ACHN (cell line): ENCODE measurements at regions not wholly inside any gene's neighbourhood (a gene's known extent, or its start where the extent isn't known, plus 50 kb on each side); places are given as distances from the start of the nearest gene placed in this dataset.
"Not testable (repeated sequence)": the region's sequence is repeated elsewhere in the genome, so short reads cannot be mapped to it uniquely, and the experiment has no call there.

Experiments
- DNase-seq: peaks from one replicate; pipeline ENCODE4 v3.0.0-alpha.2; 2015
- in situ Hi-C: cut with HindIII; loops from 2 replicates; pipeline ENCODE4 v1.10.0; 2017; ENCODE audit warnings: low sequenced_read_pairs, low pct_ligation_motif_present, low pct_unique_long_range_greater_than_20kb

- DNase-seq, in situ Hi-C loops: not testable (repeated sequence)
Observed at GRCh38 chr2:181737302-181737701, 57.0 kb upstream of the NEUROD1 start.

DNA sequence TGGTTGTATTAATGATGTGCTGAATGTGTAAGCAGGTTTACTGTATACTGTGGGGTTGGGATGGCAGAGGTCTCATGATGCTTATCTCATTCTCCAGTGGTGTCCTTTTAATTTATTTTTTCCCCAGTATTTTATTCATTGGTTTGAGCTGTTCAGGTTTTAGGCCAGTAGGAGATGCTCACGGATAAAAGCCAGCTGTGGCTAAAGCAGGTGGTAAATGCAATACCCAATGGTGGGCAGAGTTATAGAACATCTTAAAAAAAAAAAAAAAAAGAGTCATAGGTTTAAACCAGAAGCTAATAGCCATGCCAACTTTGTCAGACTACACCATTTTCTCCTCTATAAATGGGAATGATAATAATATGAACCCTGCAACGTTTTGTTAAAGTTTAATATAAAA lies 57.8 kb upstream of the NEUROD1 start:
- DNase-seq, result no peak
- in situ Hi-C loops, result no loop called here

GRCh38 chr2:181738563-181738962 lies 58.2 kb upstream of the NEUROD1 start:
- in situ Hi-C loops, result no loop called here
- DNase-seq, result no peak

- DNase-seq, result no peak
- in situ Hi-C loops, result no loop called here
Observed at GRCh38 chr2:181741756-181742155, 61.4 kb upstream of the NEUROD1 start.

GRCh38 chr2:181742361-181742760 lies 62.0 kb upstream of the NEUROD1 start:
- in situ Hi-C loops, result no loop called here
- no peak for DNase-seq

DNA sequence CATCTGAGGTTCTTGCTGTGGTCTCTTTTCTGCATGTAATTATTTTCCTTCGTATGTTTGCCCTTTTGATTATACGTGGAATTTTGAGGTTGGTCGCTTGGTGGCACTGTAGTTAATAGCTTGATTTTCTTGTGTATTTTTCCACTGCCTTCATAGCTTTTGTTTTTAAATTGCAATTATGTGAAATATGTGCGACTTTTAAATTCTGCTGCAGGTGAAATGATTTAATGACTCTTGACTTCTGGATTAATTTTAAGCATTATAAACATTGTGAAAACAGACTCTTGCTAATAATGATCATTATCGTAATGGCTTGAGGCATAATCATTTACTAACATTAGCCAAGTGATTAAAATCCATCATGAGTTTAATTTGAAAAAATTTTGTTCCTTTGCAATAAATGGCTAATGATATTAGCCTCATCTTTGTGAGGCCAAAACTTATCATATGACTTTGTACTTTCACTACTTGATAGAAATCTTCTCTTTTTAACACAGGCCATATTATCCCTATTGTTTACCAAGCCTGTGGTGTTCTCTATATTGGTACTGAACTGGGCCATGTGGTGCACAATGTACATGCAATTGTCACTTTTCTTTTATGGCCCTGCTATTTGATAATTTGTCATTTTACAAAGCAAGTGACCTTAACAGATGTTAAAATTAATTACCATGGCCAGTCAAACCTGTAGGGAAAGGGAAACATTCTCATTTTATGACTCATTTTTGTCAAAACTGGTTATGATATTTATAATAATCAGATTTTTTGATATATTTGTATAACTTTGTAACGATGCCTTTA lies 62.8 kb upstream of the NEUROD1 start:
- in situ Hi-C loops, result no loop called here
- DNase-seq, result peak; percentile 62

DNA sequence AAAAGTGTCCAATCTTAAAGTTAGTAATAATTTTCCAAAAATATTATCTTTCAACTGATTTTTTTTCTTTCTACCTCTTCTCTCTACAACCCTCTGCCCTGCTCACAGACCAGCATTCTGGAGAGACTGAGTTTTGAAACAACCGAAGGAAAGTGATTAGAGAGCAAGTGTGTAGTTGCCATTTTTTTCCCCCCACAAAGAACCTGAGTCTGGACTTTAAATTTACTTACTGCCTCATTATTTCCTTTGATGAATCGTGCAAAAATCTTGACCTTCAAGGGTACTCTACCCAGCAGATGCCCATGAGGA lies 63.4 kb upstream of the NEUROD1 start:
- in situ Hi-C loops, result no loop called here
- no peak for DNase-seq

DNA sequence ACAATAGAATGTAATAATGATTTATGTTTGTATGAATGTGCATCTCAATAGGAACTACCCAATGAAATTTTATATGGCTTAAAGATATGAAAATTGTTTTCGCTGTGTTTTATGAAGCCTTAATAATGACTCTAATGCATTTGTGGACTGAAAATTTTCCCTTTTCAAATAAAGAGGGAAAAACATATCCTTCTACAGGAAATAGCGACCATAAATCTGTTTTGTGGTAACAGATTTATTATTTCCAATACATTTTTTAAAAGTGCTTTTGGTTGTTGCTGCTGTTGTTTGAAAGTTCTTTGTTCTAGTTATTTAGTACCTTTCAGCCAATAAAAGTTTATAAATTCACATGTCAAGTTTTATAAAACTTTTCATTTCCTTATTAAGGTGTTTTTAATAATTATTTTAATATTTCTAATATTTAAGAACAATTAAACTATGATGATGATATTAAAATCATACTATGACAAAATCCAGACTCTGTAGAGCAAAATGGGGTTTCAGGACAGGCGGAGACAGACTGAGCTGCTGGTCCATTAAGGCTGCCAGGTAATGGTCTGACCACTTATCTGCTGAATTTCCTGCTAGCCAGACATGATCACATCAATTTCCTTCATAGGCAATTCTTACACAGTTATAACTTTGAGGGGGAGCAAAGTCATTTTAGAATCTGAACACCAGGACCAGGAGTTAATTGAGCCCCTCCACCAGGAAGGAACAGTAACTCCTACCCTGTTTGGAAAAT lies 65.7 kb upstream of the NEUROD1 start:
- in situ Hi-C loops, result no loop called here
- DNase-seq, result no peak

GRCh38 chr2:181746844-181747243 lies 66.5 kb upstream of the NEUROD1 start:
- in situ Hi-C loops, result no loop called here
- DNase-seq, result no peak

DNA sequence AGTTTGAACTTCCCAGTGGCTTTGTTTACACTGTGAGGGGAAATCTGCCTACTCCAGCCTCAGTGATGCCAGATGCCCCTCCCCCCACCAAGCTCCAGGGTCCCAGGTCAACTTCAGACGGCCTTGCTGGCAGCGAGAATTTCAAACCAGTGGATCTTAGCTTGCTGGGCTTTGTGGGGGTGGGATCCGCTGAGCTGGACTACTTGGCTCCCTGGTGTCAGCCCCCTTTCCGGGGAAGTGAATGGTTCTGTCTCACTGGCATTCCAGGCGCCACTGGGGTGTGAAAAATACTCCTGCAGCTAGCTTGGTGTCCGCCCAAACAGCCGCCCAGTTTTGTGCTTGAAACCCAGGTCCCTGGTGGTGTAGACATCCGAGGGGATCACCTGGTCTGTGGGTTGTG lies 70.0 kb upstream of the NEUROD1 start:
- DNase-seq, result no peak
- in situ Hi-C loops, result loop anchor here (25.0 kb wide), 2 partner anchors 162 to 337 kb away; no protein-coding TSS in a partner anchor

DNA sequence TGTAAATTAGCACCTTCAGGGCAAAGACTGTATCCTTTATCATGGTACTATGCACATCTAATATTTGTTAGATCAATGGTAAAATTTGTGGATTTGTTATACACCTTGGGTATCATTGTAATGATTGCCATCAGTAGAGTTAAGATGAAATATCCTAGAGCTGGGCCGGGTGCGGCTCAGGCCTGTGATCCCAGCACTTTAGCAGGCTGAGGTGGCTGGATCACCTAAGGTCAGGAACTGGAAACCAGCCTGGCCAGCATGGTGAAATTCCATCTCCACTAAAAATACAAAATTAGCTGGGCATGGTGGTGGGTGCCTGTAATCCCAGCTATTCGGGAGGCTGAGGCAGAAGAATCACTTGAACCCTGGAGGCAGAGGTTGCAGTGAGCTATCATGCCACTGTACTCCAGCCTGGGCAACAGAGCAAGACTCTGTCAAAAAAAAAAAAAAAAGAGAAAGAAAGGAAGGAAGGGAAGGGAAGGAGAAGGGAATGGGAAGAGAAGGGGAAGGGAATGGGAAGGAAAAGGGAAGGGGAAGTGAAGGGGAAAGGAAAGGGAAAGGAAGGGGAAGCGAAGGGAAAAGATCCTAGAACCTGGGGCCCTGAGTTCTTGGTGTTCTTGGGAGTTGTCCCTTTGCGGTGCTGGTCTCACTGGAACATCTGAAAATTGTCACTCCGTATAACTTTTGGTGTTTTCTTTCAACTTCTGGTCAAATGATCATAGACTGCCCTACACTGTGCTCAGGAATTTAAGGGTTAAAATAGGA lies 71.1 kb upstream of the NEUROD1 start:
- in situ Hi-C loops, result loop anchor here (25.0 kb wide), 2 partner anchors 161 to 336 kb away; no protein-coding TSS in a partner anchor
- DNase-seq, result no peak

DNA sequence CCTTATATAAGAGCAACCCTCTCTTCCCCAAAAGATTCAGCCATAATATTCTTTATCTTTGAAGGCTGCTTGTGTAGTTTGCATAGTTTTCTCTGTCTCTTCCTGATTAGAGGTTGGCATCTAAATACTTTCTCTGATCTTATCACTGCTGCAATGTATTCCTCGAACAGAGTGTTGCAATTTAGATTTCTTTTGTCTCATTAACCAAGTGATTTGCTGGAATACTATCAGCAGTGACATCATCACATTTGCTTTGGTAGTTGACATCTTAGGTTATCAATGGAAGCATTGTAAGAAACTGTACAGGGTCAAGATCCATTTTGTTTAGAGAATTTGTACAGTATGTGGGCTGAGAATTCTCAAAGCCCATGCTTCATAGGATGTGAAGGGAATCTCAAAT lies 72.0 kb upstream of the NEUROD1 start:
- in situ Hi-C loops, result loop anchor here (25.0 kb wide), 2 partner anchors 160 to 335 kb away; no protein-coding TSS in a partner anchor
- DNase-seq, result no peak

DNA sequence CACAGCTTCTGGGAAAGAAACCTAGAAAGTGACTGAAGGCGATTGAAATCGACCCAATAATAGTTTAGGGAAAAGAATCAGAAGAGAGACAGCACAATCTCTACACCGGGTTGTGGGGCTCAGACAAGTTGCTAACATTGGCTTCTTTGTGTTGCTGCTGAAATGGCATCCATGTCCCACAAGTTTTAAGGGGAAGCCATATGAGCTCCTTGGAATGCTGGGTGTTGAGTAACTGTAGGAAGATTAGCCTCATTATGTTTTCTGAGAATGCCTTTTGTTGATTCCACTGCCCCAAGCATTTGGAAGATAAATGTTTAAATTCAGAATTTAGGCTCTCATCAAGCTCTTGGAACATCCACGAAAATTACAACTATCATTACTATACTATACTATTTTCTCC lies 73.4 kb upstream of the NEUROD1 start:
- in situ Hi-C loops, result loop anchor here (25.0 kb wide), 2 partner anchors 159 to 334 kb away; no protein-coding TSS in a partner anchor
- no peak for DNase-seq

GRCh38 chr2:181754105-181754504 lies 73.8 kb upstream of the NEUROD1 start:
- in situ Hi-C loops, result loop anchor here (25.0 kb wide), 2 partner anchors 158 to 333 kb away; no protein-coding TSS in a partner anchor
- DNase-seq, result no peak

GRCh38 chr2:181755181-181755580 lies 74.9 kb upstream of the NEUROD1 start:
- no peak for DNase-seq
- in situ Hi-C loops, result loop anchor here (25.0 kb wide), 2 partner anchors 157 to 332 kb away; no protein-coding TSS in a partner anchor

GRCh38 chr2:181760521-181760920 lies 80.2 kb upstream of the NEUROD1 start:
- in situ Hi-C loops, result loop anchor here (25.0 kb wide), 2 partner anchors 152 to 327 kb away; no protein-coding TSS in a partner anchor
- DNase-seq, result no peak

GRCh38 chr2:181761175-181761574 lies 80.9 kb upstream of the NEUROD1 start:
- in situ Hi-C loops, result loop anchor here (25.0 kb wide), 2 partner anchors 151 to 326 kb away; no protein-coding TSS in a partner anchor
- no peak for DNase-seq

- no peak for DNase-seq
- in situ Hi-C loops, result loop anchor here (25.0 kb wide), 2 partner anchors 150 to 325 kb away; no protein-coding TSS in a partner anchor
Observed at GRCh38 chr2:181762000-181762399, 81.7 kb upstream of the NEUROD1 start.

GRCh38 chr2:181762848-181763247 lies 82.5 kb upstream of the NEUROD1 start:
- no peak for DNase-seq
- in situ Hi-C loops, result loop anchor here (25.0 kb wide), 2 partner anchors 149 to 324 kb away; no protein-coding TSS in a partner anchor
